Pons (tissue), 1 donor: ENCODE measurements at regions not wholly inside any gene's neighbourhood (a gene's known extent, or its start where the extent isn't known, plus 50 kb on each side); places are given as distances from the start of the nearest gene placed in this dataset.

Source experiments
- DNase-seq: peaks from one replicate; pipeline ENCODE4 v3.0.0-alpha.2; 2016; ENCODE audit warnings: low spot score

- DNase-seq: no peak
Measured at GRCh38 chr2:152227969-152228592, 52.5 kb upstream of the STAM2 start.

- no peak for DNase-seq
Measured at GRCh38 chr2:152231446-152231845, 55.9 kb upstream of the STAM2 start.

GRCh38 chr2:152234277-152234676, 58.7 kb upstream of the STAM2 start:
- no peak for DNase-seq

GRCh38 chr2:152236191-152236925, 60.8 kb upstream of the STAM2 start:
- no peak for DNase-seq

GRCh38 chr2:152238016-152238415, 62.5 kb upstream of the STAM2 start:
- no peak for DNase-seq

- no peak for DNase-seq
Measured at GRCh38 chr2:152240559-152241231, 65.1 kb upstream of the STAM2 start.

GRCh38 chr2:152241948-152242729, 66.6 kb upstream of the STAM2 start:
- DNase-seq: no peak

GRCh38 chr2:152242787-152243472, 67.4 kb upstream of the STAM2 start:
- no peak for DNase-seq

GRCh38 chr2:152243761-152244640, 68.4 kb upstream of the STAM2 start:
- DNase-seq: peak; percentile 46

GRCh38 chr2:152245653-152246052, 70.1 kb upstream of the STAM2 start:
- no peak for DNase-seq

- DNase-seq: no peak
Measured at GRCh38 chr2:152246686-152247336, 71.2 kb upstream of the STAM2 start.

- peak; percentile 38 for DNase-seq
Measured at GRCh38 chr2:152247337-152247695, 71.8 kb upstream of the STAM2 start.

- no peak for DNase-seq
Measured at GRCh38 chr2:152250421-152251100, 75.0 kb upstream of the STAM2 start.

GRCh38 chr2:152251211-152251610, 75.6 kb upstream of the STAM2 start:
- no peak for DNase-seq

GRCh38 chr2:152251811-152252210, 76.2 kb upstream of the STAM2 start:
- no peak for DNase-seq

- no peak for DNase-seq
Measured at GRCh38 chr2:152254486-152254885, 78.9 kb upstream of the STAM2 start.

- no peak for DNase-seq
Measured at GRCh38 chr2:152254976-152255375, 79.4 kb upstream of the STAM2 start.

- DNase-seq: no peak
Measured at GRCh38 chr2:152255918-152256317, 79.1 kb upstream of the FMNL2 start.

GRCh38 chr2:152260939-152261338, 74.0 kb upstream of the FMNL2 start:
- no peak for DNase-seq

- no peak for DNase-seq
Measured at GRCh38 chr2:152263911-152264310, 71.1 kb upstream of the FMNL2 start.
